Ovary (tissue), 7 donors: ENCODE measurements at regions not wholly inside any gene's neighbourhood (a gene's known extent, or its start where the extent isn't known, plus 50 kb on each side); places are given as distances from the start of the nearest gene placed in this dataset.

Source experiments
- DNase-seq, 5 donors: peaks; one replicate each; pipeline ENCODE4 v3.0.0-alpha.2; 2019 to 2020
- H3K27ac ChIP-seq, 2 donors: fragments of 200-600 bp; one replicate each; pipeline versions ENCODE4 v1.5.1 to v1.8.0; 2019 to 2022
- H3K27me3 ChIP-seq: fragments of 200-600 bp; one replicate; pipeline ENCODE4 v1.8.0; 2022
- H3K36me3 ChIP-seq: fragments of 200-600 bp; sonication (generic); one replicate; pipeline ENCODE4 v1.5.1; 2019
- H3K4me1 ChIP-seq: one replicate; pipeline ENCODE4 v1.8.1; 2013; ENCODE audit warnings: mild to moderate bottlenecking, moderate library complexity; ENCODE audit not compliant: insufficient read depth
- H3K4me3 ChIP-seq: fragments of 200-600 bp; sonication (generic); one replicate; pipeline ENCODE4 v1.5.1; 2017
- H3K9me3 ChIP-seq, 2 donors: fragments of 200-600 bp in 1 of 2; sonication (generic) in 1 of 2; one replicate each; pipeline versions ENCODE4 v1.5.1 to v1.8.1; 2013 to 2019; ENCODE audit warnings: mild to moderate bottlenecking in 1 of 2, moderate library complexity in 1 of 2
- CTCF ChIP-seq, 3 donors: fragments of 450-650 bp in 2 of 3; fragments of 200-600 bp in 1 of 3; IDR thresholded peaks; one replicate each; pipeline versions ENCODE4 v1.5.1 to v1.8.0; 2016 to 2022; ENCODE audit warnings: antibody characterized with exemption in 3 of 3, mild to moderate bottlenecking in 1 of 3
- EP300 ChIP-seq: sonication (generic); formaldehyde crosslinking; IDR thresholded peaks from one replicate; pipeline ENCODE4 v1.6.1; 2017; ENCODE audit warnings: antibody characterized with exemption
- POLR2A ChIP-seq: fragments of 450-650 bp; IDR thresholded peaks from one replicate; pipeline ENCODE4 v1.6.1; 2017; ENCODE audit warnings: antibody characterized with exemption, mild to moderate bottlenecking, moderate library complexity
- WGBS, 3 donors: extraction: QIAGEN DNeasy Blood & Tissue Kit in 1 of 3; methylation state at CpG; one replicate each; pipeline versions ENCODE4 v1.1.5 to v1.1.7; 2013 to 2017; 5-methylcytosine and 5-hydroxymethylcytosine counted together
- intact Hi-C, 4 donors: fragments of 100-400 bp; cut with DNase I; formaldehyde crosslinking; loops; one replicate each; pipeline versions ENCODE4 v1.11.0 to v1.15.1; 2022 to 2023
- donor health status: DM: no; HTN: no; CAD: no; lungs with moderate emphysema.
- donor health status: DM: no; HTN: no; CAD: no.
- donor health status: Bipolar disorder and iron deficiency.
- donor health status: DM: no; HTN: no; CAD: no.
- donor health status: DM: yes; HTN: yes; CAD: no.

GRCh38 chr4:156527237-156527993 is 444.2 kb downstream of the PDGFC start:
- 90 to 97% (median 91%) methylated on average over 2 of the region's 2 CpGs for WGBS, 3 donors

GRCh38 chr4:156523991-156524390 is 447.6 kb downstream of the PDGFC start:
- Histone ChIP-seq H3K27me3 (no peaks in the 10 kb centered on the region), H3K27ac (no peak overlapping the region), H3K4me3 (no peak overlapping the region), H3K4me1 (no peaks in the 10 kb centered on the region), H3K9me3 (no peaks in the 10 kb centered on the region), H3K36me3 (no peaks in the 10 kb centered on the region)
- intact Hi-C loops, result no loop called here
- no peak for DNase-seq
- no peak for TF ChIP-seq CTCF (IDR thresholded peaks at IDR 0.05)
- no peak for TF ChIP-seq EP300
- no peak for TF ChIP-seq POLR2A
- WGBS, 3 donors, result 92 to 98% (median 93%) methylated on average over 1 of the region's 1 CpG

More at GRCh38 chr4:156527237-156527993, 444.2 kb downstream of the PDGFC start:
- H3K9me3 ChIP-seq, result no peaks in the 10 kb centered on the region
- no peak for DNase-seq
- H3K27me3 ChIP-seq, result no peaks in the 10 kb centered on the region
- H3K36me3 ChIP-seq, result no peaks in the 10 kb centered on the region
- intact Hi-C loops, result no loop called here
- no peaks in the 10 kb centered on the region for H3K4me1 ChIP-seq
- TF ChIP-seq POLR2A (no peak), CTCF (IDR thresholded peaks at IDR 0.05) (no peak), EP300 (no peak)
- H3K4me3 ChIP-seq, result no peak overlapping the region
- no peak overlapping the region for H3K27ac ChIP-seq

DNA sequence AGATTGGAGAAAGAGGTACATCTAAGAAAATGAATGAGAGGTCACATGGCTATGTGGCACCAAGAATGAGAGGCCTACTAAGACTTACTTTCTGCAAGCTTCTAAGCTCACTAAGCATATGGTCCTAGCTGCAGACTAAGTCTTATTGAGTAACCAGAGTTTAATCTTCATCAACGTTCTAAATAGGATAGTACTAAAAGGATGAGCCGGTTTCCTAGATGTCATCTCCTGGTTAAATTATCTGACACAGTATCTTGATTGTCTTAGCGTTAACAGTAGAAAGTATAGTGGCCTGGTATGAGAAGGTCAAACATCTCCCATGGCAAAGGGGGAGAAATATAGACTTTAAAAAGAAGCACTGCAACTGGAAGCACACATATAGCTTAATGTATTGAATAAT is 448.1 kb downstream of the PDGFC start:
- Histone ChIP-seq H3K27me3 (no peaks in the 10 kb centered on the region), H3K4me3 (no peak overlapping the region), H3K36me3 (no peaks in the 10 kb centered on the region), H3K4me1 (no peaks in the 10 kb centered on the region), H3K9me3 (no peaks in the 10 kb centered on the region), H3K27ac (no peak overlapping the region)
- intact Hi-C loops, result no loop called here
- no peak for TF ChIP-seq POLR2A
- no peak for TF ChIP-seq EP300
- TF ChIP-seq CTCF (IDR thresholded peaks at IDR 0.05), result no peak
- no peak for DNase-seq
- 91 to 96% (median 93%) methylated on average over 3 of the region's 3 CpGs for WGBS, 3 donors

- no peaks in the 10 kb centered on the region for H3K27me3 ChIP-seq
- H3K9me3 ChIP-seq, result no peaks in the 10 kb centered on the region
- H3K27ac ChIP-seq, result no peak overlapping the region
- TF ChIP-seq EP300, result no peak
- TF ChIP-seq CTCF (IDR thresholded peaks at IDR 0.05), result no peak
- no peak for TF ChIP-seq POLR2A
- H3K4me3 ChIP-seq, result no peak overlapping the region
- intact Hi-C loops, result no loop called here
- no peaks in the 10 kb centered on the region for H3K4me1 ChIP-seq
- DNase-seq, result no peak
- H3K36me3 ChIP-seq, result no peaks in the 10 kb centered on the region
- 89 to 96% (median 91%) methylated on average over 3 of the region's 3 CpGs for WGBS, 3 donors
These were observed 450.0 kb downstream of the PDGFC start for GRCh38 chr4:156521631-156522030.
